Hepatocyte (in vitro differentiated cells): ENCODE measurements at regions not wholly inside any gene's neighbourhood (a gene's known extent, or its start where the extent isn't known, plus 50 kb on each side); places are given as distances from the start of the nearest gene placed in this dataset.
A peak's percentile ranks its signal among the peaks of the same experiment; 100 is the strongest.

Experiments used
- DNase-seq: peaks from one replicate; pipeline ENCODE4 v3.0.0-alpha.2; 2016; ENCODE audit warnings: low spot score
- H2AFZ ChIP-seq: fragments of 200-600 bp; sonication (generic); 2 replicates; pipeline ENCODE4 v1.6.0; 2016; ENCODE audit warnings: antibody characterized with exemption, mild to moderate bottlenecking
- H3K27ac ChIP-seq: fragments of 200-600 bp; sonication (generic); 2 replicates; pipeline ENCODE4 v1.5.1; 2016; ENCODE audit warnings: mild to moderate bottlenecking
- H3K27me3 ChIP-seq: fragments of 200-600 bp; sonication (generic); 2 replicates; pipeline ENCODE4 v1.6.1; 2016
- H3K36me3 ChIP-seq: fragments of 200-600 bp; sonication (generic); replicated peaks from 2 replicates; pipeline ENCODE4 v1.5.1; 2016; ENCODE audit warnings: low read depth; ENCODE audit not compliant: insufficient read depth
- H3K4me1 ChIP-seq: fragments of 200-600 bp; sonication (generic); 2 replicates; pipeline ENCODE4 v1.5.1; 2016; ENCODE audit warnings: mild to moderate bottlenecking, moderate library complexity; ENCODE audit not compliant: insufficient read depth
- H3K4me2 ChIP-seq: fragments of 200-600 bp; sonication (generic); 2 replicates; pipeline ENCODE4 v1.6.0; 2016
- H3K4me3 ChIP-seq: fragments of 200-600 bp; sonication (generic); 2 replicates; pipeline ENCODE4 v1.5.1; 2016; ENCODE audit warnings: mild to moderate bottlenecking
- H3K79me2 ChIP-seq: fragments of 200-600 bp; sonication (generic); 2 replicates; pipeline ENCODE4 v1.6.0; 2017; ENCODE audit warnings: mild to moderate bottlenecking
- H3K9me2 ChIP-seq: fragments of 200-600 bp; sonication (generic); replicated peaks from 2 replicates; pipeline ENCODE4 v1.6.0; 2017; ENCODE audit warnings: mild to moderate bottlenecking; ENCODE audit not compliant: insufficient read depth
- H3K9me3 ChIP-seq: fragments of 200-600 bp; sonication (generic); 2 replicates; pipeline ENCODE4 v1.5.1; 2016; ENCODE audit warnings: low read depth, mild to moderate bottlenecking
- H4K20me1 ChIP-seq: fragments of 200-600 bp; sonication (generic); 2 replicates; pipeline ENCODE4 v1.6.0; 2016; ENCODE audit warnings: mild to moderate bottlenecking; ENCODE audit not compliant: insufficient read depth, poor library complexity, severe bottlenecking
- EZH2 ChIP-seq: fragments of 200-600 bp; sonication (generic); IDR thresholded peaks from 2 replicates; pipeline ENCODE4 v1.6.1; 2016; ENCODE audit warnings: antibody characterized with exemption, mild to moderate bottlenecking, borderline replicate concordance
- EZH2phosphoT487 ChIP-seq: fragments of 200-600 bp; sonication (generic); IDR thresholded peaks from one replicate; pipeline ENCODE4 v1.6.1; 2018; ENCODE audit warnings: antibody characterized with exemption, mild to moderate bottlenecking, low read depth, moderate library complexity; ENCODE audit not compliant: unreplicated experiment, severe bottlenecking
- WGBS: methylation state at CpG from one replicate; pipeline ENCODE4 v1.1.6; 2016; ENCODE audit warnings: low lambda C conversion rate; ENCODE audit errors: missing lambda C conversion rate; 5-methylcytosine and 5-hydroxymethylcytosine counted together
- TF ChIP-seq, protein P1 (sequence below): fragments of 200-600 bp; sonication (generic); IDR thresholded peaks from 2 replicates; pipeline ENCODE4 v1.5.1; 2016; ENCODE audit warnings: antibody characterized with exemption, mild to moderate bottlenecking; ENCODE audit not compliant: poor library complexity

DNA sequence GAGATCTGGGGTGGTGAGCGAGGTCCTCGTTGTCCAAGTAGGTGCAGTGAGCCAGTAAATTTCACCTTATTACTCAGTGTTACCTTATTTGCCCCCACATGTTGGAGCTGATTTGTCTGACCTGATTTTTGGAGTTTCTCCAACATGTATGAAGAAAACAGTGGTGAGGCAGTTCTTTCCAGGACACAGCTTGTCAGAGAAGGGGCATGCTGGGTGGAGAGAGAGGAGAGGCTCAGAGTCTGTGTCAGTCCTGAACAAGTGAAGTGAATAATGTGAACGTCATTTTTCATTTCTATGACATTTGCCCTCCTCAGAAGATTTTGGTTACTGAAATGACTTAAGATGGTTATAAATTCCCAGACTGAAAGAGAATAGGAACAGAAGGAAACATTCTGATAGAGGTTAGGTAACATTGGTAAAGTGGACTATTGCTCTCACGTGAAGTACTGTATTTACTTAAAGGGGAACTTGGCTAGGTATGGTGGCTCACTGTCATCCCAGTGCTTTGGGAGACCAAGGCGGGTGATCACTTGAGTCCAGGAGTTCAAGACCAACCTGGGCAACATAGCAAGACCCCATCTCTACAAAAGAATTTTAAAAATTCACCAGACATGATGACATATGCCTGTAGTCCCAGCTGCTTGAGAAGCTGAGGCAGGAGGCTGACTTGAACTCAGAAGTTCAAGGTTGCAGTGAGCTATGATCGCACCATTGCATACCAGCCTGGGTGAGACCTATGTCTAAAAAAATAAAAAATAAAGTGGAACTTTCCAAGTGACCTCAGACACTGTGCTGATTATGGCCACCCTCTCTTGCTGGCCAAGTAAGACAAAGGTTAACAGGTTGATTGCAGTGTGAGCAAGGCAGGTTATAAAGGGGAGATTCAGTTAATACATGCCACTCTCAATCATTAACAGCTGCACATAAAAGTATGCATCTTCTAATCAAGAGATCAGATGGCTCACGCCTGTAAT is 184.3 kb downstream of the EDN1 start:
- Histone ChIP-seq H2AFZ (no peak overlapping the region), H3K9me3 (no peaks in the 10 kb centered on the region), H3K4me3 (no peak overlapping the region), H3K4me1 (peaks cover 5% of the 10 kb centered on the region), H3K4me2 (no peak overlapping the region), H3K79me2 (no peaks in the 10 kb centered on the region), H3K9me2 (no peaks in the 10 kb centered on the region), H3K27ac (peak overlapping the region; percentile 14), H3K27me3 (no peaks in the 10 kb centered on the region), H3K36me3 (no peaks in the 10 kb centered on the region), H4K20me1 (no peaks in the 10 kb centered on the region)
- TF ChIP-seq EZH2, result no peak
- DNase-seq, result peak; percentile 12
- WGBS, result 92% methylated on average over 7 of the region's 7 CpGs

DNA sequence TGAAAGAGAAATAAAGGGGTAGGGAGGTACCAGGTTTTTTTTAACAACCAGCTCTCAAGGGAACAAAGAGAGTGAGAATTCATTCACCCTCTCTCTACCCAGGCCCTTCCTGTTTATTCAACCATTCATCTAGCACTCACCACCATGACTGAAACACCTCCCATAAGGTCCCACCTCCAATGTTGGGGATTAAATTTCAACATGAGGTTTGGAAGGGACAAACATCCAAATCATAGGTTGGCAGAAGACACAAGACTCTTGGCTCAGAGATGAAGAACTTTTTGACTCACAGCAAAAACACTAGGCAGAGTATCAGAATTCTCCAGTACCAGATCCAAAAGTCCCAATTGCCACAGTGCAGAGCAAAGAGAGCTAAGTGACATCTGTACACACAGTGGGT is 186.3 kb downstream of the EDN1 start:
- no peaks in the 10 kb centered on the region for H3K36me3 ChIP-seq
- no peaks in the 10 kb centered on the region for H4K20me1 ChIP-seq
- H3K79me2 ChIP-seq, result no peaks in the 10 kb centered on the region
- no peak overlapping the region for H2AFZ ChIP-seq
- peaks cover 5% of the 10 kb centered on the region for H3K4me1 ChIP-seq
- H3K4me3 ChIP-seq, result no peak overlapping the region
- no peaks in the 10 kb centered on the region for H3K27me3 ChIP-seq
- H3K9me3 ChIP-seq, result no peaks in the 10 kb centered on the region
- H3K27ac ChIP-seq, result no peak overlapping the region
- H3K9me2 ChIP-seq, result no peaks in the 10 kb centered on the region
- TF ChIP-seq EZH2phosphoT487, result no peak
- TF ChIP-seq, protein P1, sequence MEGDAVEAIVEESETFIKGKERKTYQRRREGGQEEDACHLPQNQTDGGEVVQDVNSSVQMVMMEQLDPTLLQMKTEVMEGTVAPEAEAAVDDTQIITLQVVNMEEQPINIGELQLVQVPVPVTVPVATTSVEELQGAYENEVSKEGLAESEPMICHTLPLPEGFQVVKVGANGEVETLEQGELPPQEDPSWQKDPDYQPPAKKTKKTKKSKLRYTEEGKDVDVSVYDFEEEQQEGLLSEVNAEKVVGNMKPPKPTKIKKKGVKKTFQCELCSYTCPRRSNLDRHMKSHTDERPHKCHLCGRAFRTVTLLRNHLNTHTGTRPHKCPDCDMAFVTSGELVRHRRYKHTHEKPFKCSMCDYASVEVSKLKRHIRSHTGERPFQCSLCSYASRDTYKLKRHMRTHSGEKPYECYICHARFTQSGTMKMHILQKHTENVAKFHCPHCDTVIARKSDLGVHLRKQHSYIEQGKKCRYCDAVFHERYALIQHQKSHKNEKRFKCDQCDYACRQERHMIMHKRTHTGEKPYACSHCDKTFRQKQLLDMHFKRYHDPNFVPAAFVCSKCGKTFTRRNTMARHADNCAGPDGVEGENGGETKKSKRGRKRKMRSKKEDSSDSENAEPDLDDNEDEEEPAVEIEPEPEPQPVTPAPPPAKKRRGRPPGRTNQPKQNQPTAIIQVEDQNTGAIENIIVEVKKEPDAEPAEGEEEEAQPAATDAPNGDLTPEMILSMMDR, result no peak
- DNase-seq, result no peak
- H3K4me2 ChIP-seq, result no peak overlapping the region

DNA sequence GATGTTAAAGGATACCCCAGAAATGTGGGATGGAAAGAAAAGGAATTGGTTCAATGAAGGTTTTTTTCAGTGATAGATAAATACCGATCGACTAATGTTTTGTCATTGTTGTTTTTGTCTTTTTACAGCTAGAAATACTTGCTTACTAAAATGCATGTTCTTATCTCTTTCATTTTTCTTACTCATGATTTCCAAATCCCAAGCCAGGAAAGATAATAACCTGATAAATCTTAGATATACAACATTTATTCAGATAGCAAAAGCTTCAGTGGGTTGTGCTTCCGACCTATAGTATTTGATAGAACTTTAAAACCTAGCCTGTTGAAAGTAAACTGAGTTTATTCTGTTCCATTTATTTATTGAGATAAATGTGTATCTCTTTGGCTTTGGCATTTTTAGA is 187.5 kb downstream of the EDN1 start:
- TF ChIP-seq EZH2 (no peak), EZH2phosphoT487 (no peak)
- TF ChIP-seq, protein P1, result no peak
- no peaks in the 10 kb centered on the region for H3K36me3 ChIP-seq
- H3K27ac ChIP-seq, result no peak overlapping the region
- no peak overlapping the region for H2AFZ ChIP-seq
- 88% methylated on average over 3 of the region's 3 CpGs for WGBS
- H3K9me2 ChIP-seq, result no peaks in the 10 kb centered on the region
- H3K4me3 ChIP-seq, result no peak overlapping the region
- H3K9me3 ChIP-seq, result no peaks in the 10 kb centered on the region
- no peaks in the 10 kb centered on the region for H4K20me1 ChIP-seq
- no peak for DNase-seq
- H3K27me3 ChIP-seq, result no peaks in the 10 kb centered on the region
- H3K79me2 ChIP-seq, result no peaks in the 10 kb centered on the region
- no peak overlapping the region for H3K4me2 ChIP-seq
- H3K4me1 ChIP-seq, result peaks cover 5% of the 10 kb centered on the region

DNA sequence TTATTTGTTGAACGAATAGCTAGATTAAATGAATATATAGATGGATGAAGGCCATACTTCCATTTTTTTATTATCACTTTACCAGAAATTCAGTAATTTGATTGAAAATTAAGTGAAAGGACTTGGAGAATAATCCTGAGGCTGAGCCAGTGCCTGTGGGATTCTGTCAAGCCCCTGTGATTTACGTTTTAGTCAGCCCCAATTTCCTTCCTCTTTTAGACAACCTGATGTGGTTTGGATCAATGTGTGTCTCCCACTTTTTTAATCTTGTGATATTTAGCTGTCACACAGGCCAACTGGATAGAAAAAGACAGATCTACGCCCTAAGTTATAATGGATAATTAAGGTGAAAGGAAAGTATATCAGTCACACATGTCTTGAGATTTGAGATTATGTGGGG is 188.8 kb downstream of the EDN1 start:
- H3K9me3 ChIP-seq, result no peaks in the 10 kb centered on the region
- no peak for DNase-seq
- H4K20me1 ChIP-seq, result no peaks in the 10 kb centered on the region
- H3K27ac ChIP-seq, result no peak overlapping the region
- no peak overlapping the region for H3K4me2 ChIP-seq
- H2AFZ ChIP-seq, result no peak overlapping the region
- no peaks in the 10 kb centered on the region for H3K36me3 ChIP-seq
- no peak overlapping the region for H3K4me3 ChIP-seq
- no peak for TF ChIP-seq EZH2phosphoT487
- TF ChIP-seq, protein P1, result no peak
- TF ChIP-seq EZH2, result no peak
- no peaks in the 10 kb centered on the region for H3K79me2 ChIP-seq
- no peaks in the 10 kb centered on the region for H3K9me2 ChIP-seq
- no peaks in the 10 kb centered on the region for H3K27me3 ChIP-seq
- WGBS, result 89% methylated on average over 3 of the region's 3 CpGs
- peaks cover 5% of the 10 kb centered on the region for H3K4me1 ChIP-seq
